Stimulated activated CD8-positive, alpha-beta memory T cell treated with anti-CD3 and anti-CD28 coated beads, Interleukin-7, amount 100 ng/mL, for 48 hours (primary cell): ENCODE measurements at regions not wholly inside any gene's neighbourhood (a gene's known extent, or its start where the extent isn't known, plus 50 kb on each side); places are given as distances from the start of the nearest gene placed in this dataset.
"Not testable (repeated sequence)": the region's sequence is repeated elsewhere in the genome, so short reads cannot be mapped to it uniquely, and the experiment has no call there.

ENCODE experiments used
- DNase-seq, 2 donors: peaks; one replicate each; pipeline ENCODE4 v3.0.0-alpha.2; 2020; ENCODE audit warnings: low read depth in 1 of 2; ENCODE audit errors: extremely low read depth in 1 of 2

DNA sequence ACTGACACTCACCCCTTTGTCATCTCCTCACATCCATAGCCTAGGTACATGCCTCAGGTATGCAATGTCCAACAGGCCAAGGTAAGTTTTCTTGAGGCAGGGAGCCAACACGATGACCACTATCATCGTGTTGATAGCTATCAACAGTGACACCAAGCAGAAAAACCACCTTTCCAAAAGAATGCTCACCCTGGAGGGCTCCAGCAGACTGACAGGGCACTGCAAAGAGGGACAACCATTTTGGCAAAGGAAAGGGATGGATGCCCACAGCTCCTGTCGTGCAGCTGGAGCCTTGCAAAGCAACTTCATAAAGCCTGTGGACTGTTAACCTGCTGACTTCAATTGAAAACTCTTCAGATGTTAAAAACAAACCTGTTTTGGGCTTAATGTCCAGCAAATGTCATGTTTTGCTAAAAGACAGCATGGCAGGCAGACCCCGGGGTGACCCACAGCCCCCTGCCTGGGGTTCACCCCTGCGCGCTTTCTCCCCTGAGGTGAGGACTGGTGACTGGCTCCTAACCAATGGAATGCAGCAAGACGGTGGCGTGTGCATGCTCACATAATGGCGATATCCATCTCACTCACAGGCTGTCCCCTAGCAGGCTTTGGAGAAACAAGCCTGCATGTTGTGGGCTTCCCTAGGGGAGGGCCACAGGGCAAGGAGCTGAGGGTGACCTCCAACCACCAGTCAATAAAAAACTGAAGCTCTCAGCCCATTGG is 293.8 kb downstream of the TCERG1L start:
- DNase-seq, result no peak

DNA sequence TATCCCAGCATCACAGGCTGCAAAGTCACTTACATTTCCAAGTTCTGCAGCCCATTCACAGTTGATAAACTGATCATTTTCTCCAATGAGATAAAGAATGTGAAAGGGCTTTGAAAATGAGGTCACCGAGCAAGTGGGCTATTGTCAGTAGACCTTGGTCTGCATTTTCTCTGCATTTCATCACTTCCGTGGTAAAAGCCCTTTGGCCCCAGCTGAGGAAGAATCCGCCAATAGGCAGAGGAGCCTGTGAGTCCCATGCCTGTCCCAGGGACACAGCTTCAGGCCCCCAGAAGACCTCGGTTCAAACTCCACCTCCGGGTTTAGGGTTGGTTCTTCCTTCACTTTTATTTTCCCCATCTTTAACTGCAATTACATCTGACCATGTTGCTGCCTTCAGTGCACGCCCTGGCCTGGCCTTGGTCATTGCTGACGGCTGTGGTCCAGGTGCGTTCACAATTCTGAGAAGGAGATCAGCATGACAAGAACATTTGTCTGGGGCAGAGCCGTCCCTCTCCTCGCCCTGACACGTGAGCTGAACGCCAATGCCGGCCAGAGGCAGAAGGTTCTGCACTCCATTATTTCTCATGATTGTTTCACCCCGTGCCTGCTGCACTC is 292.5 kb downstream of the TCERG1L start:
- DNase-seq, result no peak

DNA sequence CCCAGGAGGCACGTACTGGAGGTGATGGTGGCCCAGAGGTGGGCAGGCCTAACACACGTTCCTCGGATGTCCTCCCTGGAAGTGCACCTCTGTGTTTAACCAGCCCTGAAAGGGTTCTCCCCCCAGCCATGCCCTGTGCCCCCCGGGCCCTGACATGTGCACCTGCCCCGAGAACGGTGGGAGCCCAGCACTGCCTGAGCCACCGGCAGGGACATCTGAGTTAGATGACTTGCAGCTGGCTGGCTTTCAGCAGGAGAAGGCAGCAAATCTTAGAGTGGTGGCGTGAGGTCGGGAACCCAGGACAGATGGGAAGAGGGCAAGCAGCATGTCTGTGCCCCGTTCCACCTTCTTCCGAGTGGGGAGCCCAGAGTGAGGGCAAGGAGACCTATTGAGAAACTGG is 291.8 kb downstream of the TCERG1L start:
- no peak for DNase-seq

DNA sequence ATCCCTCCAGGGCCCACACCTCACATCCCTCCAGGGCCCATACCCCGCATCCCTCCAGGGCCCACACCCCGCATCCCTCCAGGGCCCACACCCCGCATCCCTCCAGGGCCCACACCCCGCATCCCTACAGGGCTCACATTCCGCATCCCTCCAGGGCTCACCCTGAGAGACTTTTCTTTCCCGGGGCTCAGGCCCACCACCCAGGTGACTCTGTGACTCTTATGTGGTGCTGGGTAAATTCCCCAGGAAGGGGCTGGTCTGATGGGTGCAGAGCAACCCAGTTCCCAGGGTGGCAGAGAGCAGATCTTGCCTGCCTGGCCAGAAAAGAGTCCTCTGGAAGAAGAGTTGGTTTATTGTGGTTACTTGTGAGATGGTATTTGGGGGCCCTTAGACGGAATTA is 290.7 kb downstream of the TCERG1L start:
- no peak for DNase-seq

DNA sequence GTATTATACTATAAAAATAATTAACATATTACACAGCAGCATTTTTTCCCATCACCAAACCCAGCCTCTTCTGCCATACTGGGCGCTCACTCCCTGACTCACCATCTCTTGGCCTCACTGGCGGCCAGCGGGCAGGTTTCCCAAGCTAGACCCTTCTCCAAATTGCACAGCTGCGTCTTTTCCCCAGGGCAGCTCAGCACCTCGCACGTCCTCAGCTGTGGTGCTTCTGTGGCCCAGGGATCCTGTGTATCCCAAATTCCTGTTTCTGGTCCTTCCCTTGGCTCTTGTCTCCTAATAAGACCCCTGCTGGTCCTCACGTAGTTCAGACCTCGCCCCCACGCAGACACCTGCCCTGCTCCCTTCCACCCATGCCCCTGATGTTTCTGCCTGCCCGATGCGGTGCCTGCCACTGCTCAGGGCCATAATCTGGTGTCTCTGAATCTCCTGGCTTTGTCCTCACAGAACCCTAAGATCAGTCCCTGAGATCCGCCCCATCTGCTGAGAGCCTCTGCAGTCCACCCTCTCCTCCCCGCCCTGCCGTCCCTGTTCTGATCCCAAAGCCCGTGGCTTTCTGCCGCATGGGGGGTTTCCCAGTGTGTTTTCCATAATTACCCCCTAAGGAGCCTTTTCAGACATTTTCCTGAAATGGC is 290.1 kb downstream of the TCERG1L start:
- no peak for DNase-seq

DNA sequence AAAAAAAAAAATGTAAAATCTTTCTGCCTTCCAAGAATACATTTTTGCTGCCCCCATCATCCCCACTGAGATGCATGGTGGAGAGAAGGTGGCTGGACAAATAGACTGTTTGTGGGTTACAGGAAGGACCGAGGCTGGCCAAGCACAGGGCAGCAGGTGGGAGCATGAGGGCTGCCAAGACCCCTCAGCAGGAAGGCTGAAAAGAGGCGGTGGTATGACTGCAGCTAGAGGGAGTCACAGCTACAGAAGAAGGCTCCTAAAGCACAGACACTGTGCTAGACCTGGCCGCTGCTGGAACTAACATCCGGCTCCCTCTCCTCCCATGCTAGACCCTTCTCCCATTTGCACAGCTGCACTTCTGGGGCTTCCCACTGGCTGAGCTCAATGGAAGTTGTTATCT is 289.6 kb downstream of the TCERG1L start:
- DNase-seq, result no peak

DNA sequence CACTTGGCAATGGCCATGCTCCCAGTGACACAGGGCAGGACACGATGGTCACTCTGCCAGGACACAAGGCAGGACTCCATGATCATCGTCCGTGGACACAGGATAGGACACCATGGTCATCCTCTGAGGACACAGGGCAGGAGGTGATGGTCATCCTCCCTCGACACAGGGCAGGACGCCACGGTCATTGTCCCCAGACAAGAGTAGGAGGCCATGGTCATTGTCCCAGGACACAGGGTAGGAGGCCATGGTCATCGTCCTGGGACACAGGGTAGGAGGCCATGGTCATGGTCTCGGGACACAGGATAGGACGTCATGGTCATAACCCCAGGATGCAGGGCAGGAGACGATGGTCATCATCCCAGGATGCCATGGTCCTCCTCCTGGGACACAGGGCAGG is 289.2 kb downstream of the TCERG1L start:
- no peak for DNase-seq

DNA sequence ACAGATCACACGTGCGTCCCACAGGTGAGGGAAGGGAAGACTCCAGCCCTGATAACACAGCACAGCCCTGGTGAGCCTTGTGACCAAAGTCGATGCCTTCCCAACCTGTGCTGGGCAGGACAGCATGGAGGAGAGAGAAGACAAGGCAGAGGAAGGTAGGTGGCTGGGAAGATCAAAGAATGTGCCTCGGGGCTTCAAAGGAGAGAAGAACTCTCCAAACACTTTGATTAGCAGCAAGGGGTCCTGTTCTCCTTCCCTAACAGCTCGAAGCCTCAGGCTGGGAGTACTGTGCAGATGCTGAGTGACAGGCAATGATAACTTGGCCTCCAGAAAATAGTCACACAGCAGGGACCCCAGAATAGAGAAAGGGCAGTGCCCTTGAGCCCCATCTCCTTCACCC is 288.5 kb downstream of the TCERG1L start:
- DNase-seq, result no peak

DNA sequence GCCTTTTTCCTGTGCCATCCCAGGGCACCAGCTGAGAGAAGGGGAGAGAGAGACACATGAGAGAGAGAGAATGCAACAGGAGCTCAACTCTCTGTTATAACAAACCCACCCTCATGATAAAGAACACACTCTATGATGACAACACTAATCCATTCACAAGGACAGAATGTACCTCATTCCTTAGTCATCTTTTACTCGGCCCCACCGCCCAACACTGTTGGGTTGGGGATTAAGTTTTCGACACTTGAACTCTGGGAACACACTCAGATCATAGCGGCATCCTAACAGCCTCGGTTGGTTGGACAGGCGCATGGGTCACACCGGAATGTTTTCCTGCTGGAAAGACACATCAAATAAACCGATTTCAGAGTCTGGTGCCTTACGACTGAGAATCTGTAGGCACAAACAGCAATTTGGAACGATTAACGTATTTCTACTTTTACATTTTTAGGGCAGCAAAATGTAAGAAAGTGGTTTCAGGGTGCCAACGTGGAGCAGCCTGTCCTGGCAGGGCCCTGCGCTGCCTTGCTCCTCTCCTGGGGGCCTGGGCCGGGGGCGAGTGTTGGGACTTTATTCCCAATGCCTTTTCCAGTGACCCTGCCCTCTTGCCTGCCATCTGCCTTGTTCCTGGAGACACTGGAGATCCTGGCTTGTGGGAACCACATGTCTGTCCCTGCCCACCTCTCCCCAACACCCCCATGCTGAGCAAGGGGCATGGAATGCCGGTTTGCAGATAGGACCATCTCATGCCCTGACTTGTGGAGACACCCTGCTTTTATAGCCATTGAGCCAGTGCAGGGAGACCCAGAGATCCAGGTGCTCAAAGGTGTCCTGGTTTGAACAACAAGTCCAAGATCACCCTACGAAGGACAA is 287.0 kb downstream of the TCERG1L start:
- no peak for DNase-seq

DNA sequence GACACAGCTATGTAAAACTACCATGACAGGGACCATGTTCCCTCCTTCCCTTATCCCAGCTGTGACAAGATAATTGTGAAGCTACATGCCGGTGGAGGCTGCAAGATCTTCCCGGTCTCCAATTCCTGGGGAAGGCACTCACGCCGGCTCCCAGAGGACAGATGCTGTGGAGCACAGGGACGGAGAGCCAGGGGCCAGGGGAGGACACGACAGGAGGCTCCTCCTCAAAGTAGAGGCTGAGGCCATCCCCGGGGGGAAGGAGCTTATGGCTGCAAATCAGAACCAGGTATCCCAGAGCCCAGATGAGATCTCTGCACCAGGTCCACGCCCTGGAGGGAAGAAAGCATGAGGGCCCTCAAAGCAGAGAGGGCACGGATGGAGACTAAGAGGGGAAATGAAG is 286.2 kb downstream of the TCERG1L start:
- no peak for DNase-seq

DNA sequence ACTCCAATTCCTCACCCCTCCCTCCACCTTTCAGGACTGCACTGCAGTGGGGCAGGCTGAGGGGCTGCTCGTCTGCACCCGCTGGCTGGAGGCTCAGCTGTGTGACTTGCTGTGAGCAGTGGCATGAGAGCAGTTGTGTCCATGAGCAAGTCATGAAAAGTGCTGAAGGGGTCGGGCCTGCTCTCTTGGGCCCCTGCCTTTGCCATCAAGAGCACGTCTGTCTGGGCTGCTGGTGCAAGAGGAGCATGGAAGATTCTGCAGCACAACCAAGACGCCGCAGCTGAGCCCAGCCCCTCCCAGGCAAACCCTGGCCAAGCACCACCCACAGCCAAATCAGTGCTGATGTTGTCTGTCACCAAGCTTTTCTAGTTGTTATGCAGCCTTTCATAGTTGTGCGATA is 284.3 kb downstream of the TCERG1L start:
- DNase-seq, result no peak

DNA sequence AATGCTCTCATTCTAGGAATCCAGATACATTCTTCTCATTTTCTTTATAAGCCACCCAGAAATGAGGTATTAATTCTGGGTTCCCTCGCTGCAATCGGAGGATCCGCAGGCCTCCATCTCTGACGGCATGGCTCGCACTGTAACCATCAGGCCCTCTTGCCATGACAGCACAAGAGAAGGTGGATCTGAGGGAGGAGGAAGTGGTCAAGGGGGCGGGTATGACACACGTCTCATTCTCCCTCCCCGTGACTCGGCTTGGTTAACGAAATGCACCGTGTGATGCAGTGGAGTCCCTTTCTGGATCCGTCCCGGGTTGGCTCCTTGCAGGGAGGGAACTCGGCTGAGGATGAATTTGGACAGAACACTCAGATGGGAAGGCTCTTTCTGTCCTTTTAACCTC is 280.2 kb downstream of the TCERG1L start:
- no peak for DNase-seq

DNA sequence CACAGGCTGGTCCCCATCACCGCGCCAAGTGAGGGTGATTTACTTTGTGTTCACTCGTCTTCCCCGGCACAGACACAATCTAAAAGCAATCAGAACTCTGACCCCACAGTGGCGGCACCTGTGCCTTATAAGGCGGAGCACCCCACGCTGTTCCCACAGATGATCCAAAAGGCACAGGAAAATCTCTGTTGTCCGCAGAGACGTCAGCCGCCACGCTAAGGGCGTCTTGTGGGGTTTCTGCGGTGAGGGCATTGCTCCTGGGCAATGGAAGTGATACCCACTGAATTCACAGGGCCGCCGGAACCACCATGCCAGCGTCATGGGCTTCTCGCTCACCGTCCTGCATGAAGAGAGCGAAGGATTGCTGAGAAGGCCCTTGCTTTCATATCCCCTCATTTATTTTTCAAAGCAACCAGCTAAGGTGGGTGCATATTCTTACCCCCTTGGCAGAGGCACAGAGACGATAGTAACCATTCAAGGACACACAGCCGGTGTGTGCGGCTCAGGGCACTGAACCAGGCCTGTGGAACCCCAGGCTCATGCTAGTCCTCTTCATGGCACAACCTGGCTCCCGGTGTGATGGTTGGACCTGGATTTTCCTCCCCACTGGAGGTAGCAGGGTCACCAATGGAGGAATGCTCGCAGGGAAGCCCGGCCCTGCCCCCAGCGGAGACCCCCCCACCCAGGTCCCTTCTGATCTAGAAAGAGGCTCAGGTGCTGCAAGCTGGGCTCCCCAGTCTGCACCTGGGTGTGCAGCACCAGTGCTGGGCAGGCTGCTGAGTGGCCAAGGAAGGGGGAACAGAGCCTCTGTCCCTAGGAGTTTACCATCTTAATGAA is 279.0 kb downstream of the TCERG1L start:
- no peak for DNase-seq

DNA sequence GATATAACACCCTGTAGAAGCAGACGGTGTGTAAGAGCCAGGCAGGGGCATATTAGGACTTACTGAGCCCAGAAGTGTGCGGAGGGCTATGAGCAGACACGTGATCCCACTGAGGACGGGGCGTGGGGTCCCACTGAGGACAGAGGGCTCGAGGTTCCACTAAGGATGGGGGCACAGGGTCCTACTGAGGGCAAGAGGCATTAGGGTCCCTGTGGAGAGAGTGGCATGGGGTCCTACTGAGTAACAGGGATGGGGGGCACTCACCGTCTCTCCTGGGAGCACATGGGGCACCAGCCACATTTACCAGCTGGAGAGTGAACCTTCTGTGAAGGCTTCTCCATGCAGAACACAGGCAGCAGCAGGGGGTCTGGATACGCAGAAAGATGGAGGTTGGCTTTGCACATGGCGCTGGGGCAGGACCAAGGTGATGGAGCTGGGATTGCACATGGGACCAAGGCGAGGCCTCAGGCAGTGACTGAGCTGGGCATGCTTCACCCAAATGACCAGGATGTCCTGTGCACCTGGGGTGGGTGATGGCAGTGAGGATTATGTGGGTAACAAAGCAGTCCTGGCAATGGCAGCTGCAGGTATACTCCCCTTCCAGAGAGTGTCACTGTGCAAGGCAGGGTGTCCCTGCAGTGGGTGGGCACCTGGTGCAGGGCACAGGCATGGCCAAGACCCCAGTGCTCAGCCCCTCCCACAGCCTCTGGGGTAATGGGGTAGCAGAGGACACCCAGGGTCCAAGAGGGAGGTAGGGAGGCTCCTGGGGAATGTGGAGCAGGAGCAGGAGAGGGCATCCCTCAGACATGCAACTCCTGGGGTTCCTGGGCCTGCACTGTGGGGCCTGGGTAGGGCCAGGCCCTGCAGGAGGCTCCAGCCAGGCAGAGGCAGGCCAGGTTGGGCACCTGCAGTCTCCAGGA is 278.1 kb downstream of the TCERG1L start:
- DNase-seq, result no peak

DNA sequence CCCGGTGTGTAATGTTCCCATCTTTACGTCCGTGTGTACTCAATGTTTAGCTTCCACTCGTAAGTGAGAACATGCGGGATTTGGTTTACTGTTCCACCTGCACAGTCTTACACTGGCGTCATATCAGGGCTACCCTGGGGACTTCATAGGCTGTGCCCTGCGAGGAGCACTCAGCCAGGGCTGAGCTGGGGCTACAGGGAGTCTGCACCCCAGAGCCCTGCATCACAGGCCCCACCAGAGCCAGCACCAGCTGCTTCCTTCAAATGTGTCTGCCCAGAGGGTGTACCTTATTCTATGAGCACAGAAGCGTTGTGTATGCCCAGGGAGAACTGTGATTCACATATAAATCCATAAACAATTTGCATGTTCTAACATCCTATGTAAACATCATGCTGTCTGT is 277.1 kb downstream of the TCERG1L start:
- no peak for DNase-seq

DNA sequence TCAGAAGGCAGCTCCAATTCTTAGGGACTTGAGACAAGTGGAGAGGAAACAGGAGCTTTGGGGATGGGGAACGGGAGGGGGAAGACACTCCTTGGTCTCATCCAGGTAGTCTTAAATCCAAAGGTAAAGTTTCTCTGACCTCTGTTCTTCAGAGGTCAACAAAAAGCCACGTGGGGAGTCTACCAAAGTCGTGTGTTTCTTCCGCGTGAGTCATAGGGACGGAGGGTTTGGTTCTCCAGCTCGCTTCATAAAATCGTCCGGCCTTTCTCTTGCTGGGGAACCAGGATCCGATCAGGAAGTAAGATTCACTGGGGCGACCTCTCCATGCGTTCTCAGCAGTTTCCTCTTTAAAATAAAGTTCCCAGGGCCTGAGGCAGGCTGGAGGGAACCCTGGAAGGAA is 275.7 kb downstream of the TCERG1L start:
- DNase-seq, result no peak

DNA sequence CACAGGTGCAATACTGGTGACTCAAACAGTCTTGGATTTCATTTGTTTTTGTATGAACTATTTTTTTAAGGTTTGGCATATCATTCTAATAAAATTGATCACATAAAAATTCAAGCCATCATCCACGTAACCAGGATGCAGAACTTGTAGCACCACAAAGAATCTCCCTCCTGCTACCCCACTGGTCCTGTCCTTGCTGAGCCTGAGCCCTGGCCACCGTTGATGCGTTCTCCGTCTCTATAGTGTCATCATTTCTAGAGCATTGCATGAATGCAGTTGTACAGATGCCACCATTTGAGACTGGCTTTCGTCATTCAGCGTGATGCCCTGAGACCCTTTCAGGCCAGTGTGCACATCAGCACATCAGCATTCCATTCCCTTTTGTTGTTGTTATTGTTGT is 273.5 kb downstream of the TCERG1L start:
- DNase-seq, result no peak

DNA sequence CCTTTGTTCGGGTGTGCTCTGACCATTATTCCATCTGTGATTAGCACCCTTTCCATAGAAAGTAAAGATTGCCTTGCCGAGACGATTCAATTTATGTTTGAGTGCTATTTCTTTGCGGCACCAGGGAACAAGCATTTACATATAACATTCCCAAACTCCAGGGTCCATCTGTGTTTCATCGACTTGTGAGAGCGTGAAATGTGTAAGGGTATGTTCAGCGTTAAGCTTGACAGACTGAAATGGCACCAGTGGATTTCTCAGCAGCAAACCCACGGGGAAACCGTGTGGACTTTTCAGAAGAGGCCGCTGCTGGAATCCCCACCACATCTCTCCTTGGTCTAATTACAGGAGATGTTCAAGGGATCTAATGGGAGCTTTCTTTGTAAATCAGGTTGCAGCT is 270.5 kb downstream of the TCERG1L start:
- DNase-seq, result no peak

DNA sequence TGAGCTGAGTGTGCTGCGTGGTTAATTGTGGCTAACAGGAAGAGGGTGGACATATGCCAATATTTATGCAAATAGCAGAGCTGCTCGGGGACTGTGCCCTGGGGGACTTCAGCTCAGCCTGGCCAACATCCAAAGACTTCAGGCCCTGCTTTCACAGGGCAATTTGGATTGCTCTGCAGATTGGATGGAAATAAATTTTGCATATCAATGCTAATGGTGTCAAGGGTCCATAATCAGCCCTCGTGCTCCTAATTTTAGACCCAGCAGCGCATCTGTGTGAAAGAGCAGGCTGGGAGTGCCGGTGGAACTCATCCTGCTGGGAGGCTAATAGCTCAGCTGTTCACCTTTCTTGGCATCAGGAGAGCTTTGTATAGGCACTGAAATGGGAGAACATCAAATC is 270.1 kb downstream of the TCERG1L start:
- no peak for DNase-seq

DNA sequence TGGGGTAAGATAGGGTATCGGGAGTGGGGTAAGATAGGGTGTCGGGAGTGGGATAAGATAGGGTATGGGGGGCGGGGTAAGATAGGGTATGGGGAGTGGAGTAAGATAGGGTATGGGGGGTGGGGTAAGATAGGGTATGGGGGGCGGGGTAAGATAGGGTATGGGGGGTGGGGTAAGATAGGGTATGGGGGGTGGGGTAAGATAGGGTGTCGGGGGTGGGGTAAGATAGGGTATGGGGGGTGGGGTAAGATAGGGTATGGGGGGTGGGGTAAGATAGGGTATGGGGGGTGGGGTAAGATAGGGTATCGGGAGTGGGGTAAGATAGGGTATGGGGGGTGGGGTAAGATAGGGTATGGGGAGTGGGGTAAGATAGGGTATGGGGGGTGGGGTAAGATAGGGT is 269.5 kb downstream of the TCERG1L start:
- DNase-seq, result not testable (repeated sequence)
